Breast epithelium (tissue), 3 donors: ENCODE measurements at regions not wholly inside any gene's neighbourhood (a gene's known extent, or its start where the extent isn't known, plus 50 kb on each side); places are given as distances from the start of the nearest gene placed in this dataset.

Experiments
- POLR2A ChIP-seq: fragments of 450-650 bp; IDR thresholded peaks from one replicate; pipeline ENCODE4 v1.6.1; 2016; ENCODE audit warnings: antibody characterized with exemption, mild to moderate bottlenecking, moderate library complexity
- POLR2AphosphoS5 ChIP-seq, 3 donors: sonication (generic); formaldehyde crosslinking; IDR thresholded peaks; one replicate each; pipeline ENCODE4 v1.6.1; 2017; ENCODE audit warnings: antibody characterized with exemption in 3 of 3
- TF ChIP-seq, protein P1 (sequence below), 3 donors: fragments of 450-650 bp; IDR thresholded peaks; one replicate each; pipeline ENCODE4 v1.5.1; 2016 to 2017; ENCODE audit warnings: antibody characterized with exemption in 3 of 3, mild to moderate bottlenecking in 3 of 3, moderate library complexity in 3 of 3

DNA sequence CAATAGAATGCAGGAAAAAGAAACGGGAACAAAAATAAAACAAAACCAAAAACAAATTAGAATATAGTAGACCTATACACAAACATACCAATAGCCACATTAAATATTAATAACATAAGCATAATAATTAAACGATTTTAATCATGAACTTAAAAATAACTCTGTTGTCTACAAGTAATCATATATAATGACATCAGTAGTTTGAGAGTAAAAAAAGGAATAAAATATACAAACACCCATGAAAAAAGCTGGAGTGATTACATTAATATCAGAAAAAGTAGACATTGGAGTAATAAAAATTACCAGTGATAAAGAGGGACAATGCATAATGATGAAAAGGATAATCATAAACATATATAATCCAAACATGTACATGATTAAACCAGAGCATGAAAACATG, 181.8 kb downstream of the ATXN7L3B start:
- TF ChIP-seq, protein P1, sequence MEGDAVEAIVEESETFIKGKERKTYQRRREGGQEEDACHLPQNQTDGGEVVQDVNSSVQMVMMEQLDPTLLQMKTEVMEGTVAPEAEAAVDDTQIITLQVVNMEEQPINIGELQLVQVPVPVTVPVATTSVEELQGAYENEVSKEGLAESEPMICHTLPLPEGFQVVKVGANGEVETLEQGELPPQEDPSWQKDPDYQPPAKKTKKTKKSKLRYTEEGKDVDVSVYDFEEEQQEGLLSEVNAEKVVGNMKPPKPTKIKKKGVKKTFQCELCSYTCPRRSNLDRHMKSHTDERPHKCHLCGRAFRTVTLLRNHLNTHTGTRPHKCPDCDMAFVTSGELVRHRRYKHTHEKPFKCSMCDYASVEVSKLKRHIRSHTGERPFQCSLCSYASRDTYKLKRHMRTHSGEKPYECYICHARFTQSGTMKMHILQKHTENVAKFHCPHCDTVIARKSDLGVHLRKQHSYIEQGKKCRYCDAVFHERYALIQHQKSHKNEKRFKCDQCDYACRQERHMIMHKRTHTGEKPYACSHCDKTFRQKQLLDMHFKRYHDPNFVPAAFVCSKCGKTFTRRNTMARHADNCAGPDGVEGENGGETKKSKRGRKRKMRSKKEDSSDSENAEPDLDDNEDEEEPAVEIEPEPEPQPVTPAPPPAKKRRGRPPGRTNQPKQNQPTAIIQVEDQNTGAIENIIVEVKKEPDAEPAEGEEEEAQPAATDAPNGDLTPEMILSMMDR (IDR thresholded peaks at IDR 0.05), result no peak
- TF ChIP-seq POLR2AphosphoS5 (IDR thresholded peaks at IDR 0.05) (no peak), POLR2A (no peak)
